Thymus (tissue), 11 donors: ENCODE measurements at regions not wholly inside any gene's neighbourhood (a gene's known extent, or its start where the extent isn't known, plus 50 kb on each side); places are given as distances from the start of the nearest gene placed in this dataset.

ENCODE experiments used
- DNase-seq, 9 donors: peaks; one replicate each; pipeline ENCODE4 v3.0.0-alpha.2; 2013; ENCODE audit warnings: low spot score in 9 of 9, low read depth in 6 of 9, missing footprints in 1 of 9
- H3K27ac ChIP-seq, 2 donors: one replicate each; pipeline ENCODE4 v1.5.1; 2013; ENCODE audit warnings: control low read depth in 1 of 2, low read depth in 1 of 2, low read length in 1 of 2, mild to moderate bottlenecking in 1 of 2, moderate library complexity in 1 of 2
- H3K27me3 ChIP-seq, 2 donors: one replicate each; pipeline ENCODE4 v1.5.1; 2013; ENCODE audit warnings: low read length in 1 of 2; ENCODE audit not compliant: control insufficient read depth in 2 of 2, insufficient read depth in 1 of 2
- H3K36me3 ChIP-seq, 2 donors: one replicate each; pipeline ENCODE4 v1.5.1; 2013; ENCODE audit warnings: low read length in 1 of 2, mild to moderate bottlenecking in 1 of 2, moderate library complexity in 1 of 2; ENCODE audit not compliant: control insufficient read depth in 2 of 2, insufficient read depth in 2 of 2
- H3K4me1 ChIP-seq, 2 donors: one replicate each; pipeline ENCODE4 v1.5.1; 2013; ENCODE audit warnings: low read length in 2 of 2; ENCODE audit not compliant: control insufficient read depth in 2 of 2, insufficient read depth in 2 of 2
- H3K4me3 ChIP-seq, 2 donors: one replicate each; pipeline ENCODE4 v1.5.1; 2013; ENCODE audit warnings: low read length in 2 of 2, control low read depth in 1 of 2, mild to moderate bottlenecking in 1 of 2
- H3K9me3 ChIP-seq, 2 donors: one replicate each; pipeline ENCODE4 v1.5.1; 2013; ENCODE audit warnings: low read length in 1 of 2, mild to moderate bottlenecking in 1 of 2; ENCODE audit not compliant: control insufficient read depth in 2 of 2, insufficient read depth in 1 of 2
- WGBS: extraction: QIAGEN DNeasy Blood & Tissue Kit; methylation state at CpG from one replicate; pipeline ENCODE4 v1.1.7; 2013; 5-methylcytosine and 5-hydroxymethylcytosine counted together
- donor health status: healthy.

DNA sequence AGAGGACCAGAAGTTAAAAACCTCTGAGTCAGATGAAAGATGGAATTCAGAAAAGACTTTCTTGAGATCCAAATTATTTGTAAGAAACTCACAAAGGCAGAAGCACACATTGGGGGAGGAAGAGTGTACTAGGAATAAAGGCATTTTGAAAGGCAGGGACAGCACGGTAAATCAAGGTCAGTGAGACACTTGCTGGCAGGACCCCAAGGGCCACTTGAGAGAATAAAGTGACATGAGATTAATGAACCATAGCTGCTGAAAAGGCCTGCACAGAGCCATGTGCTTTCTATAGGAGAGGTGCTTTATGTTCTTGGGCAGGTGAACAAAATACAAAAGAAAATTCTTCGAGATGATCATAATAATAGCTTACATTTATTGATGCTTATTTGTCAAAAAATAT lies 929.9 kb upstream of the MBL2 start:
- 93% methylated on average over 2 of the region's 2 CpGs for WGBS
- no peak overlapping the region for H3K27ac ChIP-seq

DNA sequence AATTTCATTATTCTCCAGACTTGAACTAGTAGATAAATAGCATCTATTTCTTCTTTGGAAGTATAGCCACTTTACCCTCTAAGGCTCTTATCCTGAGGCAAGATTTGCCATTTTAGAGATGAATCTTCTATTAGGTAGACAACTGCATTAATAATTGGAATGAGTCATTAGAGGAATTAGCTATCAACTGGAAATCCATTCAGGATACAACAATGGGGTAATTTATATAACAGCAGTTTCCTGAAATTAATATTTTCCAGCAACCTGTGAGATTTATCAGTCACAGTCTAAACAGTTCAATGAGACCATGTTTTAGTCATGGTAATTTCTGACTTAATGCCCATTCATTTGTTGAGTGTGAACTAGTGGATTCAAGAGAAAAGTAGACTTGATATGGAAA lies 928.6 kb upstream of the MBL2 start:
- no peak overlapping the region for H3K4me3 ChIP-seq
- no peak for DNase-seq
- no peak overlapping the region for H3K27ac ChIP-seq
- H3K9me3 ChIP-seq = peaks cover 0 to 4% of the 10 kb centered on the region in 2 donors
- H3K27me3 ChIP-seq = no peaks in the 10 kb centered on the region
- H3K36me3 ChIP-seq = no peaks in the 10 kb centered on the region
- no peaks in the 10 kb centered on the region for H3K4me1 ChIP-seq

More for the DNA sequence above, 929.9 kb upstream of the MBL2 start:
- no peak overlapping the region for H3K4me3 ChIP-seq
- no peaks in the 10 kb centered on the region for H3K4me1 ChIP-seq
- no peaks in the 10 kb centered on the region for H3K27me3 ChIP-seq
- H3K36me3 ChIP-seq = no peaks in the 10 kb centered on the region
- H3K9me3 ChIP-seq = peaks cover 0 to 4% of the 10 kb centered on the region in 2 donors
- no peak for DNase-seq

DNA sequence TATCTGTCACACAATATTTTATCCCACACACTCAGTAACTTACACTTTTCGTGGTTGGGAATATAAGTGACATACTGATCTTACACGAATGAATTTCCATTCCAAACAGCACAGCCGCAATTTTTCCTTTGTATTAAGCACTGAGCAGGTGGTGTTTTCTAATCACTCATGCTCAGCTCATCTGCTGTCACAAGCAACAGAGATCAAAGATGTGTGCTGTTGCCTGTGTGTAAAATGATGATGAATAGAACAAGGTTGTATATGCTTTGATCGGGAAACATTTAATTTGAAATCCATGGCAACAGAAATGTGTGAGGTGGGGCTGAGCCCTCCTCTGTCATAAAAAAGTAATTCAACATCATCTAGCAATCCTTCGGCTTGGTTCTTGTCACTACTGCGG lies 927.7 kb upstream of the MBL2 start:
- Histone ChIP-seq H3K4me3 (no peak overlapping the region), H3K27me3 (no peaks in the 10 kb centered on the region), H3K36me3 (no peaks in the 10 kb centered on the region), H3K27ac (no peak overlapping the region), H3K9me3 (peaks cover 0 to 4% of the 10 kb centered on the region in 2 donors), H3K4me1 (no peaks in the 10 kb centered on the region)
- 92% methylated on average over 6 of the region's 6 CpGs for WGBS
- no peak for DNase-seq

DNA sequence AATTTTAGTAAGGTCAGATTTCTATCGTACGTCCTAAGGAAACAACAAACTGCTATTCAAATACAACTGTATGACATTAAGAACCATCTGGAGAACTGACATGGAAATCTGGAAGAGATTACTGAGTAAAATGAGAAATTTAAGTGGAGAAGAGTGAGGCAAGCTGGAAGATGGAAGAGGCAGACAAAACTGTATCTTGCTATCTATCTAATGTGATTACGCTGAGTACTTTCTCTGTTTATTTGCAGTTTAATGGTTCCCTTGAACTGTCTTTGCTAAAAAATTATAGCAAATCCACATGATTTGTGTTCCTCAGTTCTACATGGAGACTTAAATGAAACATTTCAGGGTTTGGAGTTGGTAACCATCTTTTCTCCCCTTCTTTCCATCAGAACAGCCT lies 927.1 kb upstream of the MBL2 start:
- Histone ChIP-seq H3K4me3 (no peak overlapping the region), H3K27me3 (no peaks in the 10 kb centered on the region), H3K9me3 (peaks cover 0 to 4% of the 10 kb centered on the region in 2 donors), H3K27ac (no peak overlapping the region), H3K36me3 (no peaks in the 10 kb centered on the region), H3K4me1 (no peaks in the 10 kb centered on the region)
- 96% methylated on average over 3 of the region's 3 CpGs for WGBS
- no peak for DNase-seq

DNA sequence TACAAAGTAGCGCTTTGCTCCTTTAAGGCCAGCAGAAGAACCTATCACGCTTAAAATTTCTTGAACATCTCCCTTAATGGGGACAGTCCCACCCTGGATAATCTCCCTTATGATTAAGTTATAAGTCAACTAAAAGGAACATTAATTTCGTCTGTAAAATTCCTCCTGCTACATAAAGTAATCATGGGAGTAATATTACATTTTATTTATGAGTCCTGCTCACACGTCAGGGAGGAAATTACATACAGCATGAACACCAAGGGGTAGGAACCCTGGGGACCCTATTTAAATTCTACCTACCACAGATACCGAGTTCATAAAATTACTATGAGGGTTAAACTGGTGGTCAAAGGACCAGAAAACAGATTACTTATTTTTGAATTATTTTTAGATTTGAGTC lies 926.6 kb upstream of the MBL2 start:
- no peaks in the 10 kb centered on the region for H3K36me3 ChIP-seq

DNA sequence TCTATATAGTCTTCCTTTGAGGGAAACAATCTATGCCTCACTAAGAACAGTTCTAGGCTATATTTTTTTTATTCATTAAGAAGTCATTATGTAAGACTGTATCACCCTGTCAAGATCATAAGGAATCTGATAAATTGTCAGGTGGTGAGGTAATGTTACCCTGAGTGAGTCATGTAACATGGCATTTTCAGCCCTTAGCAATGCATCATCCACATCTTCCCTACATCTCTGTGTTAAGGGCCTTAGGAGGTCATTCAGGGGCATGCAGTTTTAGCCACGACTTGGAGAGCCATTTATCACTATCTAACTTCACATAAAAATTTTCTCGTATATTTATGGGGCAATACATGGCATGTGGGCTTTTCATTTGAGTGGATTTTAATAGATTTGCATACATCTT lies 924.5 kb upstream of the MBL2 start:
- Histone ChIP-seq H3K36me3 (no peaks in the 10 kb centered on the region), H3K4me1 (no peaks in the 10 kb centered on the region), H3K4me3 (no peak overlapping the region), H3K27ac (no peak overlapping the region), H3K9me3 (peaks cover 0 to 4% of the 10 kb centered on the region in 2 donors), H3K27me3 (no peaks in the 10 kb centered on the region)
- DNase-seq = no peak
- WGBS = 75% methylated on average over 2 of the region's 2 CpGs

More for the DNA sequence above, 926.6 kb upstream of the MBL2 start:
- Histone ChIP-seq H3K4me3 (no peak overlapping the region), H3K27me3 (no peaks in the 10 kb centered on the region), H3K27ac (no peak overlapping the region), H3K9me3 (peaks cover 0 to 4% of the 10 kb centered on the region in 2 donors), H3K4me1 (no peaks in the 10 kb centered on the region)
- 92% methylated on average over 5 of the region's 5 CpGs for WGBS
- DNase-seq = no peak

DNA sequence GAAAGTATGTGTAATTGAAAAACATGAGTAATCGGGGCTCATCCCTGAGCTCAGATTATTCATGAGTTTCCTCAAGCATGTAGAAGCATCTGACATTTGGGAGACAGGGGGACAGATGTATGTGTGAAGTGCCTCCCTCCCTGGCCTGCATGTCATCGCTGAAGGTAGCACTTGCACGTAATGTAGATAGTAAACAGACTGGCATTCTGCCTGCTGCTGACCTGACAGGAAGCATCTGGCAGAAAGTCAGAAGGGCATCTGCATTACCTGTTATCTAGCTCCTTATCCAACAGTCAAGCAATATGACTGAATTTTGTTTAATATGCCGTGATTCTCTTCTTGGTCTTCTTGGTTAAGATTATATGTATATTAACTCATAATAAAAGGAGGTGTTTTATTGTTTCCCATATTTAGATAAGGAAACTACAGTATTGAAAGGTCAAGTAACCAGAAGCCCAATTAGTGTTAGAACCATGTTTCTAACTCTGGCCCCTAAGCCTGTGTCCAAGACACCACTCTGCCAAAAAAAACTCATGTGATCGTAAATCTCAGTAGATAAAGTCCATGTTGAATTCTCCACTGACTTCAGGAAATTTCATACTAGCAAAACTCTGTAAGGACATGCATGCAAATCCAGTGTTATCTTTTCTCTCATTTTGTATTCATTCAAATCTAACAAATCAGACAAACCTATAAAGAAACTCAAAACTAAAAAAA lies 918.1 kb upstream of the MBL2 start:
- H3K27ac ChIP-seq = no peak overlapping the region
- WGBS = 67% methylated on average over 5 of the region's 5 CpGs
- no peak for DNase-seq
- H3K27me3 ChIP-seq = no peaks in the 10 kb centered on the region
- H3K36me3 ChIP-seq = no peaks in the 10 kb centered on the region
- no peaks in the 10 kb centered on the region for H3K4me1 ChIP-seq
- no peaks in the 10 kb centered on the region for H3K9me3 ChIP-seq
- no peak overlapping the region for H3K4me3 ChIP-seq

DNA sequence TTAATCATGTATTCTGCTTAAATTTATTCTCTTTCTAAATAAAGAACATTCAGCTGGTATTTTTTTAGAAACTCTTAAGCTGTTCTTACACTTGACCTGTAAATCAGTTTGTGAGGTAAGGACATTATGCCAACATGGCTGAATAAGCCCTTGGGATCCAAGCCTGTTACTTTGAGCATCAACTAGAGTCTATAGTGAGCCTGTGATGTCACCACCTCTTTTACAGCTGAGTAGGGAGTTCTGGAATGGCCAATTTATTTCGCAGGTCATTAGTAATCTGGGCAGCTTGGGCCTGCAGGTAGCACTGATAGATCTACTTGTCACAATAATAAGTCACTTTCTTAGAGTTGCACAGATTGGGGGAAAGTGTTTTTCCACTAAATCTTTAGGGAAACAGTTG lies 915.2 kb upstream of the MBL2 start:
- no peak overlapping the region for H3K4me3 ChIP-seq
- H3K4me1 ChIP-seq = no peaks in the 10 kb centered on the region
- no peaks in the 10 kb centered on the region for H3K27me3 ChIP-seq
- no peaks in the 10 kb centered on the region for H3K9me3 ChIP-seq
- no peak for DNase-seq
- H3K27ac ChIP-seq = no peak overlapping the region
- H3K36me3 ChIP-seq = no peaks in the 10 kb centered on the region
- 87% methylated on average over 1 of the region's 1 CpG for WGBS

DNA sequence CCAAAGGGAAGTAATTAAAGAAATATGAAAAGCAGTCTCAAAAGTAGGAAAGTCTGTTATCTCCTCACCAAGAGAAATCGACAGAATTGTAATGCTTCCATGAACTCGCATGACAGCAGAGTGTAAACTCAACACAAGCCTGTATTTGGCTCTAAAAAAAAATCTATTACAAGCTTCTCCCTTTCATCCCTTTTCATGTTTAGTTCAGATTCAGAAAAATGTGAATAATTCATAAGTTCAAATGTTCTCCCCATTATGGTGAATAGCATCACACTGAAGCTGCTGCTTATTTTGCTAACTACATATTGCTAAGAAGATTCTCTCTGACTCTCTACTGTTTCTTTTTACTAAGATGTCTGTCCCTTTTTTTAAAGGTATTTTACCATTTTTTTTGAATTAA lies 910.3 kb upstream of the MBL2 start:
- Histone ChIP-seq H3K4me1 (no peaks in the 10 kb centered on the region), H3K9me3 (no peaks in the 10 kb centered on the region), H3K36me3 (no peaks in the 10 kb centered on the region), H3K4me3 (no peak overlapping the region), H3K27me3 (no peaks in the 10 kb centered on the region), H3K27ac (no peak overlapping the region)
- DNase-seq = no peak
- WGBS = 93% methylated on average over 2 of the region's 2 CpGs
